GM19025 (cell line): ENCODE measurements at regions not wholly inside any gene's neighbourhood (a gene's known extent, or its start where the extent isn't known, plus 50 kb on each side); places are given as distances from the start of the nearest gene placed in this dataset.

Experiments used
- ATAC-seq: cut with Tn5 transposase; IDR thresholded peaks from one replicate; pipeline ENCODE4 v1.9.1; 2021; ENCODE audit warnings: mild to moderate bottlenecking, low read depth, moderate library complexity; ENCODE audit not compliant: unreplicated experiment

DNA sequence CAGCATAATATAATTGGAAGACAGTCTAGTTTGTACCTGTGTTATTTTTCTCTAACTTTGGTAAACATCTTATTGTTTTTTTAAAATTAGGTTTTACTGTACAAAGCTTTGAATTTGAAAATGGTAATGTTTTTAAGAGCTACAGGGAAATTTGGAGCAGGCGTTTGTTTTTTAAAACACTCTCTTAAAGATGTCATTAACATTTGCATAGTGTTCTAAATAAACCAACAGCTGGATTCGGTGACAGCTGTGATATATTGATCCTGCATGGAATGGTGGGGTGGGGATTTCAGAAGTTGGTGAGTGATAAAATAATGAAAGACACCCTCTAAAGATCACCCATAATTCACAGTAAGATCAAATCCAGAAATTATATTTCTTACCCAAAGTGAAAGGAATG lies 97.9 kb upstream of the PRL start:
- no peak for ATAC-seq

DNA sequence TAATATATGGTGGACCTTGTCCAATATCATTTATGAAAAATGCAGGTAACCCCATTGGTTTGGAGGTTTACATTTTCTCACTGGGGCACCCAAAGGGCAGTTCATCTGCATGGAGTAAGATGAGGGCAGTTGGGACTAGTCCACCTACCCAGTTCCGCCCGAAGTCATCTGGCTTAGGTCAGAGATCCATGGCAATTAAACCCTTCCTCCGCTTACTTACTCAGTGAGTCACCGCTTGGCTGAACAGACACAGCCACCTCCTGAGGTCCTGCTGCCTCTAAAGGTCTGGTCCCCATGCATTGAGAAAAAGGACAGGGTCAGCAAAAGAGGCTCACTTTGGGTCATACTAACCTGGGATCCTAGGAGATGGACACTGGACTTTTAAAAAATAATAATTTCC lies 102.9 kb upstream of the PRL start:
- no peak for ATAC-seq

DNA sequence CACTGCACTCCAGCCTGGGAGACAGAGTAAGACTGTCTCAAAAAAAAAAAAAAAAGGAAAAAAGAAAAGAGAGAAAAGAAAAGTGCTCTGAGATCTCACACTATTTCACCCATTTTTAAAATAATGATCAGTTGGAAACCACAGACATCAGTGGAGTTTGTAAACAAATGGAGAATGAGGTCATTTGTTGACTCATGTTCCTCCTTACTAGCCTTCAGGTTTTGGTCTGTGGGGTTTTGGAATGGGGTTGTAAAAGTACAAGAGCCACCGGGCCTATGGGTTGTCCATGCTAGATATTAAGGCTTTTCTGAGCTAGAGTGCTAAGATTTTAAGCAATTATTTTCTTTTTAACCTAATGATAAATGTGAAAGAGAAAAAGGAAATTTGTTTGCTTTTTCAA lies 104.4 kb upstream of the PRL start:
- no peak for ATAC-seq

DNA sequence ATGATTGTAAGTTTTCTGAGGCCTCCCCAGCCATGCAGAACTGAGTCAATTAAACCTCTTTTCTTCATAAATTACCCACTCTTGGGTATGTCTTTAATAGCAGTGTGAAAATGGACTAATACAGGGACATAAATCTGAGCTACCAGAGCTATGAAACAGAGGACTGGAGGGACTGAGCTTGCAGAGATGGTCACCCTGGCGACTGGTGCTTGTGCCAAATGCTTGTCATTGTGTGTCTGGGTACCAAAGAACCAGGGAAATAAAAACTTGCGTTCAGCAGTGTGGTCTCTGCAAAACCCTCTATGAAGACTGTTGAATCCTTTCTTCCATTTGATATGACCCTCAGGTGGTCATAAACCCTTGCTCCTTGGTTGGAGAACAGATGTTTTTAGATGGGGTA lies 105.1 kb upstream of the PRL start:
- ATAC-seq, result no peak

DNA sequence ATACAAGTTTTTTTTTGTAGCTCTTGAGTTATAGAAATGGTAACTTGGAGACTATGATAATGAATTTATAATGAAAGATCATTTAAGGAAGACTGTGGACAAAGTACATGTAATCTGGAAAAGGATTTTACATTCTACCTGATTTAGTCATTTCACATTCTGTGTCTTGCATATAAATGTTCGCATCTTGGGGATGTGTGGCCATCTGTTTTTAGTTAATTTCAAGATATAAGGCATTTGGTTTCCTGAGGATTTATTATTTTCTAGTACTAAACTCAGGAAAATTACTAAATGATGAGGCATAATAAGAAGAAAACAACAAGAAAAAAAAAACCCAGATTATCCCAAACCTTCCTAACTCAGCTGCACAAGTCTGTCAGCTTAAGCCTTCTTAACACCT lies 112.7 kb upstream of the PRL start:
- ATAC-seq, result no peak

DNA sequence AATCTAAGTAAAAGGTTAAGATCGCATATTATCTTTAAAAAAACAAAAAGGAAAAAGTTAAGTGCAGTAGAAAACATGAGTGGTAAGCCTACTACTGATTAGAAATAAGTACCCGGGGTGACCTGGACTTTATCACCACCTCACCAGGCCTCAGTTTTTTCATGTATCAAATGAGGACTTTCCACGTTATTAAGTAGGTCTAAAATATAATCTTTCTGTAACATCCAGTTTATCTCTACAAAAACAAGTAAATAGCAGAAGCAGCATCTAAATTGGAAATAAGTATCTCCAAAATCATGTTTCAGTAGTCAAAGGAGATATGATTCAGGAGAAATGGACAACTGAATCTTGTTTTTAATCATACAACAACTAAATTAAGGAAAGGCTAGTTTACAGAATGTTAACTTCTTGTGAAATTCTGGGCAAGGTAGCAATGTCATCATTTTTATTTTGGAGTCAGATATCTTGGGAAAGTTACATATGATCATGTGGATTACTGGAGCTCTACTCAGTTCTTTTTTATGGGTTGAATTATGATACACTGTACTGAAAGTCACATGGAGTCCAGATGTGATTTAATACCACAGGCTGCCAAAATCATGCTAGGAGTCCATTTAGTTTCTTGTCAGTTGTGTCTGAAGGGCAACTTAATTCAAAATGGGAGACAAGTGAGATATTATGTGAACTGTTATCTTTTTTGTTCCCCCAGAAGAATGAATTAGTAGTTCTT lies 114.7 kb upstream of the PRL start:
- ATAC-seq, result no peak

DNA sequence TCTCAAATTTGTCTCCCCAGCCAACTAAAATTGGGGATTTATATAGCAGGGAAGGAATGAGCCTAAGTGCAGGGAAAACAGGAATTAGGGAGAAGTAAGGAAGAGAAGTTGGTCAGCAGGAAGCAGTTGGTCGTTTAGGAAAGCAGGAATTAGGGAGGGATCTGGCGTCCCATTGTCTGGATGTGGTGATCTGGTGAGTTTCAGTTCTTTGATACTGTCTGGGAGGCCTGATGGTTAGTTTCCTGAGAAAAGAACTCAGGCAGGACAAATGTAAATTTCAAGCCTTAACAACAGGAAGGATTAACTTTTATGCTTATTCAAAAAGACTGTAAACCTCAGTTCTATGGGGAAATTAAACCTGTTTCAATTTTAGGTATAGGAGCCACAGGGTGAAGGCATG lies 116.2 kb upstream of the PRL start:
- no peak for ATAC-seq

DNA sequence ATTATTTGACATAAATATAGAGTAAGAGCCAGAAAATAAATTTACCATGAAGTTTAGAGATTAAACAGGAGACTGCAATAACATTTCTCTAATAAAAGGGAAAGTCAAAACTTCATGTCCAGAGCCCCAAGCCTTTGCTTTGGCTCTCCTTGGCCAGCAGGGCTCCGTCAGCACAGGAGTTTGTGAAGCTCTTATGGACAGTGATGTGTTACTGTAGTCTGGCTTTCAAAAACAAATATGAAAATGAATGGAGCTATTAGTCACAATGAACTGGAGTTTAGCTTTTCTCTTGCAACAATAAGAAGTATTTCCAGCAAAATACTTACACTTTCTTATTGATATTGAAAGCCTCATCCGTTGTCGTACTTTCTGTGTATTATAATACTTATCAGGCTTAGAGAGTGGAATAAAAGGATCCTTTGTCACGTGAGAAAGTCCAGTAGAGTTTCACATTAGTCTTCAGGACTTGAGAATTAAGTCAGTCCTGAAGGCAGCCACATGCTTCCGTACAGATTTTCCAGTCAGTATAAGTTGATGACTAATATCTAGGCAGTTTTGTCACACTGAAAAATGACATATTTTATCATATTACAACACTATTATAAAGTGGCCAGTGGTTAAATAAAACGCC lies 117.0 kb upstream of the PRL start:
- ATAC-seq, result no peak

DNA sequence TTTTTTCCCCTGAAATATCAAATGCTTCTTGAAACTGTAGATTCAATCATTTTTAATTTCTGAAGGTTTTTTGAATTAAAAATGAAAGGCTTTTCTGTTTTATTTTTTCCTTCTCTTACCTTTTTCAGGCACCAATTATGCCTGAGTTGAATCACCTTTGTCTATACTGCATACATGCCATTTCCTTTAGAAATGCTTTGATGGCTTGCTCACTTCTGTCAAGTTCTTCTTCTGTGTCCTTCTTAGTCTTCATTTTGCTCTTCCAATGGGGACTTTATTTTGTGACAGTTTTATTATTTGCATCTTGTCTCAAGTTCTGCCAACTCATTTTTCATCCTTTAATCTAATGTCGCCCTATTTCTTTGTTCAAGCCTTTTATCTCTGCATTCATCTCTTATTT lies 121.9 kb upstream of the PRL start:
- no peak for ATAC-seq

DNA sequence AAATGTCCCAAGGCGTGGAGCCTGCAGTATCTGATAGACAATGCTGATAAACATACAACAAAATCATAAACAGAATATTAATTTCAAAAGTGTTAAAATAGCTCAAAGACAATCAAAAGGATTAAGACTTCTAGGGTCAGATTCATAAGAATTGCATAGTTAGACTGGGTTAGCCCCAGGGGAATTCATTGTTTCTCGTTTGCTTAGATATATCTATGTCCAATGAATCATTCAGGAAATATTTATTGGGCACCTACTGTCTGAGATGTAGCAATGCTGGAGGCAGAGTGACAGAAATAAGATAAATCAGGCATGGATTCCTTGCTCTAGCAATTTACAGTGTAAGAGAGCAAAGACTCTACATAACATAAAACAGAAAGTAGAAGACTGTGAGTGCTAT lies 124.4 kb upstream of the PRL start:
- ATAC-seq, result no peak

DNA sequence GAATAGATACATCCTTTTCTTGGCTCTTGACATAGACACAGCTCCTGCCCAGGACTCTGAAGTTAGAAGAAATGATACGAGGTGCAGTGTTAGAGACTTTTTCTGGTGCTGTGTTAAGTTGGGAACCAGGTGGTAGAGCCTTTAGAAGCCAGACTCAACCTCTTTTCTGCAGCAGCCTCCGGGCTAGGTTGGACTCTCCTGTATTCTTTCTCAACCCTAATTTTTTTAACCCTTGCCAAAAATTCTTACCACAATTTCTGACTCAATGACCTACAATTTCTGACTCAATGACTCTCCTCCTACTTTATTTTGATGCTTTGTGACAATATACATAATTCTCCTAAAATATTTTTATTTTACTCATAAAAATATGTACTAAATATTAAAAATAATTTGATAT lies 127.4 kb upstream of the PRL start:
- ATAC-seq, result no peak

DNA sequence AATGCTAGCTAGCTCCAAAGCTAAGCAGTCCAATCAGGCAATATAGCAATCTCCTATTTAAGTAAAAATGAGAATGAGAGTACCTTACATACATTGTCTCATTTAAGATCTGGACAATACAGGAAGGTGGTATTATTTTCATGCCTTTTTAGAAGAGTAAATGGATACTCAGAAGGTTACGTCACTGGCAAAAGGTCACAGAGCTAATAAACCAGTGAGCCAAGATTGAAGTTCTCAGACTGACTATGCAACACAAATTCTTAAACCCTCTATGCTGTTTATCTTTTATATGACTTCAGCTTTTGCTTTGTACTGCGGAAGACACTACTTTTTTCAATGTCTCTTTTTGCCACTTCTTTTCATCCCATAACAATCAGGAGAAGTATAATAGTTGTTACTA lies 135.2 kb upstream of the PRL start:
- ATAC-seq, result no peak

DNA sequence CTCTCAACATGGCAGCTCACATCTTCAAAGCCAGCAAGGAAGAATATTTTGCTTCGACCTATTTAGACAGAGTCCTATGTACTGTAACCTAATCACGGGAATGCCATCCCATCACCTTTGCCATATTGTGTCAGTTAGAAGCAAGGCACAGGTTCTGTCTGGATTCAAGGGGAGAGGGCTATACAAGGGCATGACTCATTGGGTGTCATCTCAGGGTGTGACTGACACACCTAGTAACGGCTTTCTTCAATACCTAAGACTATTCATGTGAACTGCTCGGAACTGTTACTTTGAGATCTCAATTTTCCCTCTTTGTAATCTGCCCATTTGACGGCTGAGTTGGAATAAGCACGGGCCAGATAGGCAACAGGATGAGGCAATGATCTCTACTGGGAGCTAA lies 135.6 kb upstream of the HDGFL1 start:
- no peak for ATAC-seq

DNA sequence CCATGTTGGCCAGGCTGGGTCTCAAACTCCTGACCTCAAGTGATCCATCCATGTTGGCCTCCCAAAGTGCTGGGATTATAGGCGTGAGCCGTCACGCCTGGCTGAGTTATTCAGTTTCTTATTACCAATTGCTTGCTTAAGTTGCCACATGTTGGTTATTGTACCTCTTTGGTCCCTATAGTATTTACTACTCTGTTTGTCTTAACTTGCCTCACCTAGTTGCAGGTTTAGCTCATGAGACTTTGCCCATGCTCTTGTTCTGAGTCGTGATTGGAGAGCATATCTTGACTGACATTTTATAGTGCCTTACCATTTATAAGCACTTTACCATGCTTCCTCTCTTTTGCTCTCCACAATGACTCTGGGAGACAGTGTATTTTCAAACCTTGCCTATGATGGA lies 134.2 kb upstream of the HDGFL1 start:
- no peak for ATAC-seq

DNA sequence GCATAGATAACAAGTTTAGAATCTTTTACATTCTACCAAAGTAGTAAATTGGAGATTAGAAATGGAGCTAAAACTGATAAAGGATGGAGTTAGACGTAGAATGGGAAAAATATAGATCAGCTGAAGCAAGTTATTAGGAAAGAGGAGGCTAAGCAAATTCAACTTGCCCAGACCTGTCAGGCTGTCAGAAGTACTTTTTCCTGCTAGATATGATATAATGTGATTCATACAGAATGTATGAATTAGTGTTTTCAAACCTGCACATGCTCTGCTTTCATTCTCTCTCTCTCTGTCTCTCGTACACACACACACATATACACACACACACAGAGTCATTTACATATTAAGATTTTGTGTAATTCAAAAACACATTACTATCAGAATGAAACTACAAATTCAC lies 133.2 kb upstream of the HDGFL1 start:
- no peak for ATAC-seq

DNA sequence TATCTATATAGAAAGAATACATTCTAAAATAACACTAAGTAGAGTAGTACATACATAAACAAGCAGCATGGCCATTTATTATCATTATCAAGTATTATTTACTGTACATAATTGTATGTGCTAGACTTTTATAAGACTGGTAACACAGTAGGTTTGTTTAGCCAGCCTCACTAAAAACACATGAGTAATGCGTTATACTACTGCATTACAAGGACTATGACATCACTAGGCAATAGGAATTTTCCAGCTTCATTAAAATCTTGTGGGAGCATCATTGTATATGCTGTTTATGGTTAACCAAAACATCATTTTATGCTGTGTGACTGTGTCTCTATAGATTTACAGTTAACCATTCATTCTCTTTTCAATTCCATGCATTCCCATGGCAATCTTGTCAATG lies 131.7 kb upstream of the HDGFL1 start:
- no peak for ATAC-seq

DNA sequence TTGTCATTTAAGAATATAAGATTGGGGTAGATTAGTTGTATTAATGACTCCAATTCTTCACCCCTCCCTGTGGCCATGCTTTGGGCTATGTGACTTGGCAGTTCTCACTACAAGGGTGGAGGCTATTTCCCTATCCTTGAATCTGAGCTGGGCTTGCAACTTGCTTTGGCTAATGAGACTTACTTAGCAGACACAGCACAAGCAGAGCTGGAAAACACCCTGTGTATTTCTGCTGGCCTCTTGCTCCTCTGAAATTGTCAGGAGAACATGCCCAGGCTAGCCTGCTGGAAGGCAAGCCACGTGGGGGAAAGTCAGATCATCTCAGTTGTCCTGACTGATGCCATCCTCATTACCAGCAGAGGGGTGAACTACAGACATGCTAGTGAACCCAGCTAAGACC lies 126.5 kb upstream of the HDGFL1 start:
- ATAC-seq, result no peak

DNA sequence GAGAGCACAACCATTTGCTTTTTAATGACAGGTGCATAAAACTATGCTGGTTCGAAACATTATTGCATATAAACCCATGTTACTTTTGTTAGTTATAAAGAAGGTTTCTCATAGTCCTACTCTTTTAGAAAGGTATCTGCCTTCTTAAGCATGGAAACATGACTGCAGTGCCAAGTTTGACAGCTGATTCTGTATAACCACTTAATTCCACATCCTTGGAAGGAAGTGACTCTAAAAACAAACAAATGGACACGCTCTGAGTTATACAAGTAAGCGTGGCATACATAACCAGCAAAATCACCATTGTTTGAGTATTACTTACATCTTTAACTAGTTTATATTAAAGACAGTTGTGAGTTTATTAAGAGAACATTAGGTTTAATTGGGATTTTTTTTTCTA lies 125.0 kb upstream of the HDGFL1 start:
- no peak for ATAC-seq

DNA sequence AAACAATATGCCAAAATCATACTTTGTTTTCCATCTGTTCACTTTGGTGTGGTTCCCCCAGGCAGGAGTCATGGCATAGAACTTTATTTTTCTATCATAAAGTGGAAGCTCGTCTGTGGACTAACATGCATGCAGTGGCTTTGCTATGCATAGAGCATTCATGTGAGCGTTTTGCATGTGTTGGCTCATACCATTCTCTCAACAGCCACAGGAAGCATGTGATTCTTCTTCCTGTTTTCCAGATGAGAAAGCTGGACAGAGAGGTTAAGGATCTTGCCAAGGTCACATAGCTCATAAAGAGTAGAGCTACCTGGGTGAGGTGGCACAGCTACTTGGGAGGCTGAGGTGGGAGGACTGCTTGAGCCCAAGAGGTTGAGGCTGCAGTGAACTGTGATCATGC lies 123.4 kb upstream of the HDGFL1 start:
- no peak for ATAC-seq

DNA sequence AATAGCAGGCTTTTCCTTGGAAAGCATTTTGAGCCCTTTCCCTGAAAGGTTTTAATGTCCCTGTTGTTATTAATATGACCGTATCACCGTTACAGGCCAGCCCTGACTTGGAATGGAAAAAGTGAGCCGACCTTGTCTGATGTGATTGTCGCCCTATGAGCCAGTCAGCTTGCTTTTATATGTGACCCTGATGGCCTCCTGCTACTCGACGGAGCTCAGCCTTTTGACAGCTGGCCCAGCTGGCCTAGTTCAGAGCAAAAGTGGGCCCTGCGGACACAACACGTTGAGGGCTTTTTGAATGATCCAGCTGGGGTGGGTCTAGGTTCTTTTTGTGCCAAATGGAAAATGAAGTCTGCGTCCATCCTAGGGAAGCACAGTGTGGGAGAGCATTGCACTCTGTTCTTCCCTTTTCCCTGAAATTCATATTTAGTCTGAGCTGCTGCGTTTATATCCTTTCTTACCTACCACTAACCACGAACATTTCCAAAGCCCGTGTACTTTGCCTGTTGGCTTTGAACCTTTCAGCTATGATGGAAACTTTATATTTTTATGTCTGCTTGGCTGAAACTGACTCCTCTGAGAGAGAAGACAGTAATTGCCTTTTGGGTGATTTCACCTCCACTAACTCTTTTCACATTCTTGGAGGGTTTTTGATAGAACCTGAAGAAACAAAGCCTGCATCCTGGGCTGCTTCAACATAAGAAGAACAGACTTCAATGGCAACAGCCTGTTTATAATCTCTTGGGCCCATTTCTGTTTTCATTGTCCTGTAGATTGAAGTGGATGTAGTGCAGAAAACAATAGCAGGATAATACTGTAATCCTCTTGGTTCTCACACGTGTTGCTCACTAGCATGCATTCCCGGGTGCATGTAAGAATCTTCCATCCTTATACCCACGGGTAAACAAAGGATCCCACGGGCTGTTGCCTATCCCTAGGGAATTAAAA lies 121.8 kb upstream of the HDGFL1 start:
- no peak for ATAC-seq

DNA sequence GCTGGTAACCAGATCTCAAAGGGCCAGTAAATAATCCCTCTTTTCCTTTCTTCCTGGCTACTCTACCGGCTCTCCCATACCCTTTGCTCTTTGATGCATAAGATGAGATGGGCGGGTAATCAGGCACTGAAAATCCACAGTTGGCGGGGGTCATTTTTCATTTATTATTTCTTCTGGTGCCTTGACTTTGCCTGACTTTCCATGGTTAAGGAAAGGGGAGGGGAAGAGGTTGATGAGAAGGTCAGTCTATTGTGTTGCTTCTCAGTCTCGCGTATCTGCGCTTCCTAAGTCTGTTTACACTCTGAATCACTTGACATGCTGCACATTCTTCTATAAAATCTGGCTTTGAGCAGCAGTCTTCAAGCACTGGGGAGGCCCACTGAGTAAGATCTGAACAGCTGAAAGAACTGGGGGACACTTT lies 121.1 kb upstream of the HDGFL1 start:
- no peak for ATAC-seq

DNA sequence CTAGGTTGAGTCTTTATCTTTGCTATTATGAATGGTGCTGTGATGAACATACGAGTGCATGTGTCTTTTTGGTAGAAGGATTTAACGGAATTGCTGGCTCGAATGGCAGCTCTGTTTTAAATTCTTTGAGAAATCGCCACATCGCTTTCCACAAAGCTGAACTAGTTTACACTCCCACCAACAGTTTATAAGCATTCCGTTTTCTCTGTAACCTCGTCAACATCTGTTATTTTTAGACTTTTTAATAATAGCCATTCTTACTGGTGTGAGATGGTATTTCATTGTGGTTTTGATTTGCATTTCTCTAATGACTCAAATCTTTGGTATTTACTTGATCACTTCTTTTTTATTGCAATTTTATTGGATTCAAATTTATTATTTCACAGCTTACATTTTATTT lies 117.4 kb upstream of the HDGFL1 start:
- ATAC-seq, result no peak
